ENCODE measurements at regions not wholly inside any gene's neighbourhood (a gene's known extent, or its start where the extent isn't known, plus 50 kb on each side); places are given as distances from the start of the nearest gene placed in this dataset.

- no peaks in the 10 kb centered on the region for H3K36me3 Mint-ChIP-seq (ENCODE audit: low read depth)
- TF ChIP-seq, protein P1, sequence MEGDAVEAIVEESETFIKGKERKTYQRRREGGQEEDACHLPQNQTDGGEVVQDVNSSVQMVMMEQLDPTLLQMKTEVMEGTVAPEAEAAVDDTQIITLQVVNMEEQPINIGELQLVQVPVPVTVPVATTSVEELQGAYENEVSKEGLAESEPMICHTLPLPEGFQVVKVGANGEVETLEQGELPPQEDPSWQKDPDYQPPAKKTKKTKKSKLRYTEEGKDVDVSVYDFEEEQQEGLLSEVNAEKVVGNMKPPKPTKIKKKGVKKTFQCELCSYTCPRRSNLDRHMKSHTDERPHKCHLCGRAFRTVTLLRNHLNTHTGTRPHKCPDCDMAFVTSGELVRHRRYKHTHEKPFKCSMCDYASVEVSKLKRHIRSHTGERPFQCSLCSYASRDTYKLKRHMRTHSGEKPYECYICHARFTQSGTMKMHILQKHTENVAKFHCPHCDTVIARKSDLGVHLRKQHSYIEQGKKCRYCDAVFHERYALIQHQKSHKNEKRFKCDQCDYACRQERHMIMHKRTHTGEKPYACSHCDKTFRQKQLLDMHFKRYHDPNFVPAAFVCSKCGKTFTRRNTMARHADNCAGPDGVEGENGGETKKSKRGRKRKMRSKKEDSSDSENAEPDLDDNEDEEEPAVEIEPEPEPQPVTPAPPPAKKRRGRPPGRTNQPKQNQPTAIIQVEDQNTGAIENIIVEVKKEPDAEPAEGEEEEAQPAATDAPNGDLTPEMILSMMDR (IDR thresholded peaks at IDR 0.05), result no peak
- no peak overlapping the region for H3K4me3 Mint-ChIP-seq
- no peaks in the 10 kb centered on the region; the same call in 1 of the 2 replicates for H3K27me3 Mint-ChIP-seq (ENCODE audit: insufficient read depth)
- no peaks in the 10 kb centered on the region for H3K4me1 Mint-ChIP-seq (ENCODE audit: low read depth)
- H3K27ac Mint-ChIP-seq, result no peak overlapping the region
- no peak for DNase-seq
- peaks cover 71% of the 10 kb centered on the region for H3K9me3 Mint-ChIP-seq
These were observed 411.8 kb upstream of the MGMT start for GRCh38 chr10:129055225-129055624.

DNA sequence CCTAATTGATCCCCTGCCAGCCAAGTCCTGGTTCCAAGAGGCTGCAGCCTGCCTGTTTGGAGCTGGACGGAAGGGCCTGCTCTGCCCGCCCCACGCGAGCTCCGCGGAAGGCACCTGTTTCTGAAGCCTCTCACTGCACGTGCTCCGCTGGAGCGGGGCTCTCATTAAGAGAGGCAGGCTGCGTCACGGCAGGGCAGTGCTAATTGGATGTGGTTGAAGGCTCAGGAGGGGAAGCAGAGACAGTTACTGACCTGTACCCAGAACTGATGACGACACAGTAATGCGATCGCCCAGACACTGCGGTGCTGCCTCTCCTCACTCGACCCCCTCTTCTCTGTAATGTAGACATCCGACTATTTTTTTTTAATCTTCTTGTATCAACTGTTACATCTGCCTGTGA is 411.1 kb upstream of the MGMT start:
- peaks cover 72% of the 10 kb centered on the region for H3K9me3 Mint-ChIP-seq
- H3K4me1 Mint-ChIP-seq (ENCODE audit: low read depth), result no peaks in the 10 kb centered on the region
- TF ChIP-seq, protein P1 (IDR thresholded peaks at IDR 0.05), result no peak
- no peak overlapping the region for H3K27ac Mint-ChIP-seq
- no peak overlapping the region for H3K4me3 Mint-ChIP-seq
- no peaks in the 10 kb centered on the region for H3K36me3 Mint-ChIP-seq (ENCODE audit: low read depth)
- no peaks in the 10 kb centered on the region; the same call in 1 of the 2 replicates for H3K27me3 Mint-ChIP-seq (ENCODE audit: insufficient read depth)
- no peak for DNase-seq

DNA sequence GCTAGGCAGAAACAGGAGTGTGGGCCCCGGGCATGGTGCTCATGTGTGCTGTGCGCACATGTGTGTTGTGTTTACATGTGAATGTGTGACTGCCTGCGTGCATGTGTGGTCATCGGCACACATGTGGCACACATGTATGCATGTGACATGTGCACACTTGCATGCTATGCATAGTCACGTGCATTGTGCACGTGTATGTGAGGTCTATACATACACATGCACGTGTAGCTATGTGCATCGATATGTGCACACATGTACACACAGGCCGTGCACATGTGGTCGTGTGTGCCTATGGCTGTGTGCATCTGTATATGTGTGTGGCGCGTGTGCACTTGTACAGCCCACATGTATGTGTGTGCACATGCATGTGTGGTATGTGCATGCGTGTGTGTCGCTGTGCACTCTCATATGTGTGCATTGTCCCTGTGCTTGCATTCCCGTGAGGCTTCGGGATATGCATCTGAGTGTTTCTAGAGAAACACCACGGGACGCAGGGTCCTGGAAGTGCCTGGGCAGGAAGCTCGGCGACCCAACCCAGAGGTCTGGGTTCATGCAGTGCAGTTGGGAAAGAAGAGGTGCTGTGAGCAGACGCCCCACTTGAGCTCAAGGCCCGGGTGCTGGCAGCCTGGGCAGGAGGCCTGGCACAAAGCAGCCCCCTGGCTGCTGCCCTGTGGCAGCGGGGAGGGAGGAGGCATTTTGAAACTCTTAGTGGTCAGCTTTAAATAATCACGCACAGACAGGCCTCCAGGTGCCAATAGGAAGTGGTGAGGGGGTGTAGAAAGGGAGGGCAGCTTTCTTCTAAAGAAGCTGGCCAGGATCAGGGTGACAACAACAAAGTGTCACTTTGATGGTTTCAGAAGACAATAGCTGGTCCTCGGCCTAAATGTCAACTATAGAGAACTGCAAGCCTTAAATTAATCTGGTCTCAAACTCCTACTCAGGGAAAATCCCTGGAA is 410.0 kb upstream of the MGMT start:
- Mint-ChIP-seq H3K9me3 (peaks cover 68% of the 10 kb centered on the region), H3K27ac (no peak overlapping the region), H3K36me3 (ENCODE audit: low read depth) (no peaks in the 10 kb centered on the region), H3K27me3 (ENCODE audit: insufficient read depth) (no peaks in the 10 kb centered on the region; the same call in 1 of the 2 replicates), H3K4me1 (ENCODE audit: low read depth) (no peaks in the 10 kb centered on the region), H3K4me3 (no peak overlapping the region)
- TF ChIP-seq, protein P1 (IDR thresholded peaks at IDR 0.05), result no peak
- no peak for DNase-seq

DNA sequence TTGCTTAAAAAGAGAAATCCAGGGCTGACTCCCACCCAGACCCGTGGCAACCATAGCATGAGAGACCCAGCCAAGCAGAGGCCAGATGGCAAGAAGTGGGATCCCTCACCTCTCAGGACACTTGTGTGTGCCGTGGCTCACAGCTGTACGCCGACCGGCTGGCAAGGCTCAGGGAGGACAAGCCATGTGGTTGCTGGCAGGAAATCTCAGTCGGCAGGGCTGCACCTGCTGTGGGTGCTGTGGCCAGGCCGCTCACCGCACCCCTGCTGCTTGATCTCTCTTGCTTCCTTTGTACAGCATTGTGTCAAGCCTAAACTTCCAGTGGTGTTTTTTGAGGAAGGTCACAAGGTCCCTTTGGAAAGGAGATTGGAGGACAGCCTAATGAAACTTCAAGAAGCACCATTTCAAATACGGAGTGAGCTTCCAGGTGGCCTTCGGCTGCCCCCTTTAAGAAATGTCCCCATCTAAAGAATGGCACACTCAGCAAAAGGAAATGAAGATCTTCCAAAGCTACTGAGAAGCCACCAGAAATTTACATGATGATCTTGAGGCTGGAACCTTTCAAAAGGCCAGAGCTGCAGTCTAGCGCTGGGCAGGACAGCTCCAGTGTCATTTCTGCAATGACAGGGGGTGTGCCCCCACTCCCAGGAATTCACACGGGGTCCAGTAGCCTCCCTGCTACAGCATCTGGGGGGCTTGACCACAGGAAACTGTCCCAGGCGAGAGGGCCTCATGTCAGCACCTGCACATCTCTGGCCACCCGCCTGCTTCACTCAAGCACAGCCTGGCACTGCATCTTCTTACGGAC is 409.0 kb upstream of the MGMT start:
- Mint-ChIP-seq H3K36me3 (ENCODE audit: low read depth) (no peaks in the 10 kb centered on the region), H3K27me3 (ENCODE audit: insufficient read depth) (no peaks in the 10 kb centered on the region; the same call in 1 of the 2 replicates), H3K9me3 (peaks cover 60% of the 10 kb centered on the region), H3K4me1 (ENCODE audit: low read depth) (no peaks in the 10 kb centered on the region), H3K27ac (no peak overlapping the region), H3K4me3 (no peak overlapping the region)
- no peak for DNase-seq
- TF ChIP-seq, protein P1 (IDR thresholded peaks at IDR 0.05), result no peak

DNA sequence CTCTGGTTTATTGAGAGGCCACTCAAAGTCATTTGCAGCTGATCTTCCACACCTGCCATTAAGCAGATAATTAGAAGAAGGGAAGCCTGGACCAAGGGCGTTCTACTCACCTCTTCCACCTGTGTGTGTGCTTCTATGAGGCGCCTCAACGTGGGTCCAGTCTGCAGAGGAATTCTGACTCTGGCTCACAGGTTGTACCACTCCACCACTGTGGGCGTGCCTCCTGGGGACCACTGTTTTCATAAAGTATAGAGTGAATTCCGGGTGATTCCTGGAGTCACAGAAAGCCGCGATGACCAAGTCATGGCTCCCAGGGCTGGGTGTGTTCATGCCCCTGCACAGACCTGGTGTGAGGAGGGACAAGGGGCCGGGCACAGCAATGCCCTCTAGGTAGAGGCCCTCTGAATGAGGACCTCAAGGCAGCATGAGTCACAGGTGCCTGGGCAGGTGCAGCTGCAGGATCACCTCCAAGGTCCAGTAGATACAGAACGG is 408.3 kb upstream of the MGMT start:
- Mint-ChIP-seq H3K9me3 (peaks cover 59% of the 10 kb centered on the region), H3K36me3 (ENCODE audit: low read depth) (no peaks in the 10 kb centered on the region), H3K27ac (no peak overlapping the region), H3K27me3 (ENCODE audit: insufficient read depth) (no peaks in the 10 kb centered on the region; the same call in 1 of the 2 replicates), H3K4me3 (no peak overlapping the region), H3K4me1 (ENCODE audit: low read depth) (no peaks in the 10 kb centered on the region)
- no peak for DNase-seq
- TF ChIP-seq, protein P1 (IDR thresholded peaks at IDR 0.05), result no peak

All from HFFc6 (cell line).